ENCODE measurements at regions not wholly inside any gene's neighbourhood (a gene's known extent, or its start where the extent isn't known, plus 50 kb on each side); places are given as distances from the start of the nearest gene placed in this dataset.

- DNase-seq = no peak
- intact Hi-C loops (cut with DNase I; ENCODE audit: low total_unique reads) (no loop called here), in situ Hi-C loops (cut with MboI; ENCODE audit: low pct_ligation_motif_present in 1 of 4, low pct_unique_long_range_greater_than_20kb in 1 of 4, low sequenced_read_pairs in 3 of 4) (no loop called here)
- H3K27ac ChIP-seq = no peak overlapping the region
- no peaks in the 10 kb centered on the region for H3K27me3 ChIP-seq
- TF ChIP-seq POLR2AphosphoS5 (IDR thresholded peaks at IDR 0.05) = no peak
- TF ChIP-seq CTCF (IDR thresholded peaks at IDR 0.05) = no peak
- no peak for TF ChIP-seq EP300 (IDR thresholded peaks at IDR 0.05; ENCODE audit: low read depth)
- TF ChIP-seq POLR2A (IDR thresholded peaks at IDR 0.05) = no peak
- H3K4me3 ChIP-seq = no peak overlapping the region
- 61 to 62% methylated on average over 2 of the region's 2 CpGs for WGBS, 2 donors (ENCODE audit: low coverage in 1 of 2)
- H3K36me3 ChIP-seq = no peaks in the 10 kb centered on the region
- H3K4me1 ChIP-seq = no peaks in the 10 kb centered on the region
- H3K9me3 ChIP-seq = no peaks in the 10 kb centered on the region
Observed at GRCh38 chr3:66729687-66730393, 229.0 kb upstream of the LRIG1 start.

- Histone ChIP-seq H3K4me1 (peaks cover 0 to 6% (median 2%) of the 10 kb centered on the region in 4 donors), H3K36me3 (no peaks in the 10 kb centered on the region), H3K27ac (peak overlapping the region in 1 of 4 donors; percentile 17), H3K27me3 (no peaks in the 10 kb centered on the region), H3K4me3 (no peak overlapping the region), H3K9me3 (no peaks in the 10 kb centered on the region)
- DNase-seq = no peak
- intact Hi-C loops (cut with DNase I; ENCODE audit: low total_unique reads) (no loop called here), in situ Hi-C loops (cut with MboI; ENCODE audit: low pct_ligation_motif_present in 1 of 4, low pct_unique_long_range_greater_than_20kb in 1 of 4, low sequenced_read_pairs in 3 of 4) (no loop called here)
- 72 to 75% methylated on average over 6 to 7 of the region's 7 CpGs for WGBS, 2 donors (ENCODE audit: low coverage in 1 of 2)
- no peak for TF ChIP-seq CTCF (IDR thresholded peaks at IDR 0.05)
- TF ChIP-seq EP300 (IDR thresholded peaks at IDR 0.05; ENCODE audit: low read depth) = no peak
- no peak for TF ChIP-seq POLR2AphosphoS5 (IDR thresholded peaks at IDR 0.05)
- TF ChIP-seq POLR2A (IDR thresholded peaks at IDR 0.05) = no peak
Observed at GRCh38 chr3:66738625-66739365, 238.0 kb upstream of the LRIG1 start.

GRCh38 chr3:66740260-66740659 lies 239.4 kb upstream of the LRIG1 start:
- WGBS, 2 donors (ENCODE audit: low coverage in 1 of 2) = 73 to 82% methylated on average over 2 to 4 of the region's 4 CpGs
- H3K27me3 ChIP-seq = no peaks in the 10 kb centered on the region
- no peak overlapping the region for H3K4me3 ChIP-seq
- H3K4me1 ChIP-seq = peaks cover 0 to 6% (median 2%) of the 10 kb centered on the region in 4 donors
- in situ Hi-C loops (cut with MboI; ENCODE audit: low pct_ligation_motif_present in 1 of 4, low pct_unique_long_range_greater_than_20kb in 1 of 4, low sequenced_read_pairs in 3 of 4) = no loop called here
- TF ChIP-seq CTCF (IDR thresholded peaks at IDR 0.05) (no peak), POLR2A (IDR thresholded peaks at IDR 0.05) (no peak), POLR2AphosphoS5 (IDR thresholded peaks at IDR 0.05) (no peak), EP300 (IDR thresholded peaks at IDR 0.05; ENCODE audit: low read depth) (no peak)
- no peak for DNase-seq
- H3K27ac ChIP-seq = no peak overlapping the region
- H3K9me3 ChIP-seq = no peaks in the 10 kb centered on the region
- H3K36me3 ChIP-seq = no peaks in the 10 kb centered on the region
- intact Hi-C loops (cut with DNase I; ENCODE audit: low total_unique reads) = no loop called here

GRCh38 chr3:66744521-66744920 lies 243.7 kb upstream of the LRIG1 start:
- DNase-seq = no peak
- intact Hi-C loops (cut with DNase I; ENCODE audit: low total_unique reads) (no loop called here), in situ Hi-C loops (cut with MboI; ENCODE audit: low pct_ligation_motif_present in 1 of 4, low pct_unique_long_range_greater_than_20kb in 1 of 4, low sequenced_read_pairs in 3 of 4) (no loop called here)
- H3K4me1 ChIP-seq = no peaks in the 10 kb centered on the region
- no peaks in the 10 kb centered on the region for H3K36me3 ChIP-seq
- TF ChIP-seq CTCF (IDR thresholded peaks at IDR 0.05) (no peak), POLR2A (IDR thresholded peaks at IDR 0.05) (no peak), EP300 (IDR thresholded peaks at IDR 0.05; ENCODE audit: low read depth) (no peak), POLR2AphosphoS5 (IDR thresholded peaks at IDR 0.05) (no peak)
- H3K27me3 ChIP-seq = no peaks in the 10 kb centered on the region
- H3K4me3 ChIP-seq = no peak overlapping the region
- no peaks in the 10 kb centered on the region for H3K9me3 ChIP-seq
- no peak overlapping the region for H3K27ac ChIP-seq
- 71 to 92% methylated on average over 1 of the region's 1 CpG for WGBS, 2 donors (ENCODE audit: low coverage in 1 of 2)

Measured in transverse colon (tissue), 4 donors.